Liver (tissue), 3 donors: ENCODE measurements at regions not wholly inside any gene's neighbourhood (a gene's known extent, or its start where the extent isn't known, plus 50 kb on each side); places are given as distances from the start of the nearest gene placed in this dataset.

Source experiments
- FOXA1 ChIP-seq: IDR thresholded peaks from 2 replicates; pipeline ENCODE4 v1.6.1; 2016; ENCODE audit warnings: antibody characterized with exemption
- GABPA ChIP-seq, 2 donors: IDR thresholded peaks in 1 of 2; conservative IDR thresholded peaks in 1 of 2; 2 replicates each; pipeline ENCODE4 v1.6.1; 2016; ENCODE audit warnings: antibody characterized with exemption in 2 of 2, mild to moderate bottlenecking in 1 of 2, moderate library complexity in 1 of 2
- HNF4A ChIP-seq, 2 donors: conservative IDR thresholded peaks; 2 replicates each; pipeline ENCODE4 v1.6.1; 2016; ENCODE audit warnings: antibody characterized with exemption in 2 of 2, mild to moderate bottlenecking in 2 of 2
- RAD21 ChIP-seq, 2 donors: IDR thresholded peaks; 2 replicates each; pipeline ENCODE4 v1.6.1; 2016; ENCODE audit warnings: antibody characterized with exemption in 2 of 2, mild to moderate bottlenecking in 2 of 2
- RXRA ChIP-seq, 2 donors: IDR thresholded peaks; 2 replicates each; pipeline ENCODE4 v1.6.1; 2017 to 2018; ENCODE audit warnings: antibody characterized with exemption in 2 of 2, mild to moderate bottlenecking in 1 of 2
- TAF1 ChIP-seq: conservative IDR thresholded peaks from 2 replicates; pipeline ENCODE4 v1.6.1; 2016; ENCODE audit warnings: antibody characterized with exemption, mild to moderate bottlenecking
- YY1 ChIP-seq: IDR thresholded peaks from 2 replicates; pipeline ENCODE4 v1.6.1; 2016; ENCODE audit warnings: antibody characterized with exemption, mild to moderate bottlenecking
- TF ChIP-seq, protein P1 (sequence below): fragments of 150-350 bp; IDR thresholded peaks from 2 replicates; pipeline ENCODE4 v1.5.1; 2017; ENCODE audit warnings: improper control_type of control experiment, low read depth, low read length; ENCODE audit not compliant: missing input control
- TF ChIP-seq, protein P2 (sequence below): IDR thresholded peaks from 2 replicates; pipeline ENCODE4 v1.6.1; 2016; ENCODE audit warnings: antibody characterized with exemption, mild to moderate bottlenecking
- TF ChIP-seq, protein P3 (sequence below): IDR thresholded peaks from 2 replicates; pipeline ENCODE4 v1.6.1; 2016; ENCODE audit warnings: antibody characterized with exemption
- TF ChIP-seq, protein P4 (sequence below): IDR thresholded peaks from 2 replicates; pipeline ENCODE4 v1.6.1; 2016; ENCODE audit warnings: antibody characterized with exemption
- TF ChIP-seq, protein P5 (sequence below): IDR thresholded peaks from 2 replicates; pipeline ENCODE4 v1.6.1; 2016; ENCODE audit warnings: antibody characterized with exemption
- donor health status: healthy.
- donor health status: healthy.

DNA sequence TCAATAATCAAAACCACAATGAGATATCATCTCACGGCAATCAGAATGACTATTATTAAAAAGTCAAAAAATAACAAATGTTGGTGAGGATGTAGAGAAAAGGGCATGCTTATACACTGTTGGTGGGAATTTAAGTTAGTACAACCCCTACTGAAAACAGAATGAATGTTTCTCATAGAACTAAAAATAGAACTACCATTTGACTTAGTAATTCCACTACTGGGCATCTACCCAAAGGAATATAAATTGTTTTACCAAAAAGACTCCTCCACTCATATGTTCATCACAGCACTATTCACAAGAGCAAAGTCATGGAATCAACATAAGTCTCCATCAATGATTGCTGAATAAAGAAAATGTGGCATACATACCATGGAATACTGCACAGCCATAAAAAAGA lies 278.1 kb upstream of the ARSJ start:
- TF ChIP-seq, protein P1, sequence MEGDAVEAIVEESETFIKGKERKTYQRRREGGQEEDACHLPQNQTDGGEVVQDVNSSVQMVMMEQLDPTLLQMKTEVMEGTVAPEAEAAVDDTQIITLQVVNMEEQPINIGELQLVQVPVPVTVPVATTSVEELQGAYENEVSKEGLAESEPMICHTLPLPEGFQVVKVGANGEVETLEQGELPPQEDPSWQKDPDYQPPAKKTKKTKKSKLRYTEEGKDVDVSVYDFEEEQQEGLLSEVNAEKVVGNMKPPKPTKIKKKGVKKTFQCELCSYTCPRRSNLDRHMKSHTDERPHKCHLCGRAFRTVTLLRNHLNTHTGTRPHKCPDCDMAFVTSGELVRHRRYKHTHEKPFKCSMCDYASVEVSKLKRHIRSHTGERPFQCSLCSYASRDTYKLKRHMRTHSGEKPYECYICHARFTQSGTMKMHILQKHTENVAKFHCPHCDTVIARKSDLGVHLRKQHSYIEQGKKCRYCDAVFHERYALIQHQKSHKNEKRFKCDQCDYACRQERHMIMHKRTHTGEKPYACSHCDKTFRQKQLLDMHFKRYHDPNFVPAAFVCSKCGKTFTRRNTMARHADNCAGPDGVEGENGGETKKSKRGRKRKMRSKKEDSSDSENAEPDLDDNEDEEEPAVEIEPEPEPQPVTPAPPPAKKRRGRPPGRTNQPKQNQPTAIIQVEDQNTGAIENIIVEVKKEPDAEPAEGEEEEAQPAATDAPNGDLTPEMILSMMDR: no peak
- TF ChIP-seq, protein P2, sequence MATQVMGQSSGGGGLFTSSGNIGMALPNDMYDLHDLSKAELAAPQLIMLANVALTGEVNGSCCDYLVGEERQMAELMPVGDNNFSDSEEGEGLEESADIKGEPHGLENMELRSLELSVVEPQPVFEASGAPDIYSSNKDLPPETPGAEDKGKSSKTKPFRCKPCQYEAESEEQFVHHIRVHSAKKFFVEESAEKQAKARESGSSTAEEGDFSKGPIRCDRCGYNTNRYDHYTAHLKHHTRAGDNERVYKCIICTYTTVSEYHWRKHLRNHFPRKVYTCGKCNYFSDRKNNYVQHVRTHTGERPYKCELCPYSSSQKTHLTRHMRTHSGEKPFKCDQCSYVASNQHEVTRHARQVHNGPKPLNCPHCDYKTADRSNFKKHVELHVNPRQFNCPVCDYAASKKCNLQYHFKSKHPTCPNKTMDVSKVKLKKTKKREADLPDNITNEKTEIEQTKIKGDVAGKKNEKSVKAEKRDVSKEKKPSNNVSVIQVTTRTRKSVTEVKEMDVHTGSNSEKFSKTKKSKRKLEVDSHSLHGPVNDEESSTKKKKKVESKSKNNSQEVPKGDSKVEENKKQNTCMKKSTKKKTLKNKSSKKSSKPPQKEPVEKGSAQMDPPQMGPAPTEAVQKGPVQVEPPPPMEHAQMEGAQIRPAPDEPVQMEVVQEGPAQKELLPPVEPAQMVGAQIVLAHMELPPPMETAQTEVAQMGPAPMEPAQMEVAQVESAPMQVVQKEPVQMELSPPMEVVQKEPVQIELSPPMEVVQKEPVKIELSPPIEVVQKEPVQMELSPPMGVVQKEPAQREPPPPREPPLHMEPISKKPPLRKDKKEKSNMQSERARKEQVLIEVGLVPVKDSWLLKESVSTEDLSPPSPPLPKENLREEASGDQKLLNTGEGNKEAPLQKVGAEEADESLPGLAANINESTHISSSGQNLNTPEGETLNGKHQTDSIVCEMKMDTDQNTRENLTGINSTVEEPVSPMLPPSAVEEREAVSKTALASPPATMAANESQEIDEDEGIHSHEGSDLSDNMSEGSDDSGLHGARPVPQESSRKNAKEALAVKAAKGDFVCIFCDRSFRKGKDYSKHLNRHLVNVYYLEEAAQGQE: no peak
- no peak for TF ChIP-seq RXRA (IDR thresholded peaks at IDR 0.05)
- TF ChIP-seq, protein P3, sequence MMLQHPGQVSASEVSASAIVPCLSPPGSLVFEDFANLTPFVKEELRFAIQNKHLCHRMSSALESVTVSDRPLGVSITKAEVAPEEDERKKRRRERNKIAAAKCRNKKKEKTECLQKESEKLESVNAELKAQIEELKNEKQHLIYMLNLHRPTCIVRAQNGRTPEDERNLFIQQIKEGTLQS: no peak
- TF ChIP-seq, protein P4, sequence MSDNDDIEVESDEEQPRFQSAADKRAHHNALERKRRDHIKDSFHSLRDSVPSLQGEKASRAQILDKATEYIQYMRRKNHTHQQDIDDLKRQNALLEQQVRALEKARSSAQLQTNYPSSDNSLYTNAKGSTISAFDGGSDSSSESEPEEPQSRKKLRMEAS: no peak
- no peak for TF ChIP-seq TAF1
- no peak for TF ChIP-seq GABPA (IDR thresholded peaks at IDR 0.05 in 1 of 2, conservative IDR thresholded peaks at IDR 0.05 in 1 of 2)
- TF ChIP-seq FOXA1: no peak
- no peak for TF ChIP-seq YY1
- no peak for TF ChIP-seq RAD21 (IDR thresholded peaks at IDR 0.05)
- TF ChIP-seq HNF4A (conservative IDR thresholded peaks at IDR 0.05): no peak
- TF ChIP-seq, protein P5, sequence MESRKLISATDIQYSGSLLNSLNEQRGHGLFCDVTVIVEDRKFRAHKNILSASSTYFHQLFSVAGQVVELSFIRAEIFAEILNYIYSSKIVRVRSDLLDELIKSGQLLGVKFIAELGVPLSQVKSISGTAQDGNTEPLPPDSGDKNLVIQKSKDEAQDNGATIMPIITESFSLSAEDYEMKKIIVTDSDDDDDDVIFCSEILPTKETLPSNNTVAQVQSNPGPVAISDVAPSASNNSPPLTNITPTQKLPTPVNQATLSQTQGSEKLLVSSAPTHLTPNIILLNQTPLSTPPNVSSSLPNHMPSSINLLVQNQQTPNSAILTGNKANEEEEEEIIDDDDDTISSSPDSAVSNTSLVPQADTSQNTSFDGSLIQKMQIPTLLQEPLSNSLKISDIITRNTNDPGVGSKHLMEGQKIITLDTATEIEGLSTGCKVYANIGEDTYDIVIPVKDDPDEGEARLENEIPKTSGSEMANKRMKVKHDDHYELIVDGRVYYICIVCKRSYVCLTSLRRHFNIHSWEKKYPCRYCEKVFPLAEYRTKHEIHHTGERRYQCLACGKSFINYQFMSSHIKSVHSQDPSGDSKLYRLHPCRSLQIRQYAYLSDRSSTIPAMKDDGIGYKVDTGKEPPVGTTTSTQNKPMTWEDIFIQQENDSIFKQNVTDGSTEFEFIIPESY: no peak
